Right atrium auricular region (tissue), 2 donors: ENCODE measurements at regions not wholly inside any gene's neighbourhood (a gene's known extent, or its start where the extent isn't known, plus 50 kb on each side); places are given as distances from the start of the nearest gene placed in this dataset.

Experiments
- DNase-seq: peaks from one replicate; pipeline ENCODE4 v3.0.0-alpha.2; 2019; ENCODE audit warnings: low spot score
- H3K27ac ChIP-seq, 2 donors: fragments of 200-600 bp; sonication (generic); 1 replicate in 1 of 2; 2 replicates in 1 of 2; pipeline ENCODE4 v1.5.1; 2016 to 2019
- H3K27me3 ChIP-seq, 2 donors: fragments of 200-600 bp; sonication (generic); one replicate each; pipeline versions ENCODE4 v1.5.1 to v1.6.0; 2017 to 2019
- H3K36me3 ChIP-seq: fragments of 200-600 bp; sonication (generic); one replicate; pipeline ENCODE4 v1.5.1; 2016
- H3K4me1 ChIP-seq, 2 donors: fragments of 200-600 bp; sonication (generic); one replicate each; pipeline versions ENCODE4 v1.5.1 to v1.6.0; 2017 to 2019
- H3K4me3 ChIP-seq, 2 donors: fragments of 200-600 bp; sonication (generic); 1 replicate in 1 of 2; 2 replicates in 1 of 2; pipeline ENCODE4 v1.5.1; 2017 to 2019; ENCODE audit warnings: mild to moderate bottlenecking in 1 of 2, moderate library complexity in 1 of 2
- H3K9me3 ChIP-seq, 2 donors: fragments of 200-600 bp; sonication (generic); one replicate each; pipeline ENCODE4 v1.5.1; 2019
- CTCF ChIP-seq, 2 donors: fragments of 200-600 bp; sonication (generic); IDR thresholded peaks; one replicate each; pipeline ENCODE4 v1.5.1; 2019; ENCODE audit warnings: antibody characterized with exemption in 2 of 2

GRCh38 chr11:101326141-101326540, 196.5 kb upstream of the PGR start:
- no peaks in the 10 kb centered on the region for H3K9me3 ChIP-seq
- no peak overlapping the region for H3K4me3 ChIP-seq
- H3K27ac ChIP-seq, result no peak overlapping the region
- no peak for TF ChIP-seq CTCF (IDR thresholded peaks at IDR 0.05)
- no peaks in the 10 kb centered on the region for H3K4me1 ChIP-seq
- H3K27me3 ChIP-seq, result no peaks in the 10 kb centered on the region
- DNase-seq, result no peak
- no peaks in the 10 kb centered on the region for H3K36me3 ChIP-seq

- TF ChIP-seq CTCF (IDR thresholded peaks at IDR 0.05), result peak in 1 of 2 donors; percentile 45
- H3K4me1 ChIP-seq, result no peaks in the 10 kb centered on the region
- no peaks in the 10 kb centered on the region for H3K9me3 ChIP-seq
- DNase-seq, result no peak
- no peaks in the 10 kb centered on the region for H3K27me3 ChIP-seq
- no peak overlapping the region for H3K4me3 ChIP-seq
- H3K36me3 ChIP-seq, result no peaks in the 10 kb centered on the region
- no peak overlapping the region for H3K27ac ChIP-seq
Measured at GRCh38 chr11:101323997-101324396, 194.4 kb upstream of the PGR start.

GRCh38 chr11:101321222-101321621, 191.6 kb upstream of the PGR start:
- H3K4me1 ChIP-seq, result no peaks in the 10 kb centered on the region
- H3K4me3 ChIP-seq, result no peak overlapping the region
- no peak for TF ChIP-seq CTCF (IDR thresholded peaks at IDR 0.05)

GRCh38 chr11:101306721-101307120, 177.1 kb upstream of the PGR start:
- Histone ChIP-seq H3K27ac (no peak overlapping the region), H3K4me3 (no peak overlapping the region), H3K4me1 (no peaks in the 10 kb centered on the region), H3K27me3 (no peaks in the 10 kb centered on the region), H3K9me3 (no peaks in the 10 kb centered on the region), H3K36me3 (no peaks in the 10 kb centered on the region)
- no peak for TF ChIP-seq CTCF (IDR thresholded peaks at IDR 0.05)
- no peak for DNase-seq

More at GRCh38 chr11:101321222-101321621, 191.6 kb upstream of the PGR start:
- Histone ChIP-seq H3K9me3 (no peaks in the 10 kb centered on the region), H3K27ac (no peak overlapping the region), H3K27me3 (no peaks in the 10 kb centered on the region), H3K36me3 (no peaks in the 10 kb centered on the region)
- no peak for DNase-seq

GRCh38 chr11:101305496-101305895, 175.9 kb upstream of the PGR start:
- Histone ChIP-seq H3K36me3 (no peaks in the 10 kb centered on the region), H3K9me3 (no peaks in the 10 kb centered on the region), H3K4me1 (no peaks in the 10 kb centered on the region), H3K4me3 (no peak overlapping the region), H3K27ac (no peak overlapping the region), H3K27me3 (no peaks in the 10 kb centered on the region)
- no peak for TF ChIP-seq CTCF (IDR thresholded peaks at IDR 0.05)
- DNase-seq, result no peak

GRCh38 chr11:101299210-101299609, 169.6 kb upstream of the PGR start:
- TF ChIP-seq CTCF (IDR thresholded peaks at IDR 0.05), result no peak

More at GRCh38 chr11:101299210-101299609, 169.6 kb upstream of the PGR start:
- Histone ChIP-seq H3K4me1 (no peaks in the 10 kb centered on the region), H3K27ac (no peak overlapping the region), H3K9me3 (no peaks in the 10 kb centered on the region), H3K27me3 (no peaks in the 10 kb centered on the region), H3K36me3 (no peaks in the 10 kb centered on the region), H3K4me3 (no peak overlapping the region)
- DNase-seq, result no peak
